ENCODE measurements at regions not wholly inside any gene's neighbourhood (a gene's known extent, or its start where the extent isn't known, plus 50 kb on each side); places are given as distances from the start of the nearest gene placed in this dataset.

- TF ChIP-seq EZH2 (IDR thresholded peaks at IDR 0.05; ENCODE audit: insufficient read depth, poor library complexity, severe bottlenecking) = no peak
- in situ Hi-C loops (cut with MboI) = no loop called here
- 72 to 76% methylated on average over 6 of the region's 6 CpGs for whole genome bisulfite sequencing, 2 experiments (ENCODE audit: low coverage in 1 of 2, low lambda C conversion rate in 2 of 2, missing lambda C conversion rate in 2 of 2)
- Histone ChIP-seq H3K9me3 (ENCODE audit: low read depth) (no peaks in the 10 kb centered on the region), H3K4me2 (ENCODE audit: unreplicated experiment) (no peak overlapping the region), H3F3A (ENCODE audit: insufficient read depth) (no peaks in the 10 kb centered on the region), H3K9me2 (ENCODE audit: insufficient read depth) (no peaks in the 10 kb centered on the region), H3K36me3 (ENCODE audit: low read depth) (no peaks in the 10 kb centered on the region), H3K27ac (no peak overlapping the region), H3K27me3 (replicated peaks; ENCODE audit: insufficient read depth) (no peaks in the 10 kb centered on the region), H2AFZ (no peak overlapping the region), H4K20me1 (ENCODE audit: insufficient read depth) (no peaks in the 10 kb centered on the region), H3K79me2 (ENCODE audit: insufficient read depth) (no peaks in the 10 kb centered on the region), H3K9ac (no peak overlapping the region), H3K4me3 (no peak overlapping the region), H3K4me1 (ENCODE audit: insufficient read depth) (no peaks in the 10 kb centered on the region)
- DNase-seq = no peak
These were observed 636.7 kb upstream of the ID2 start for GRCh38 chr2:8045081-8045614.

- Histone ChIP-seq H3K9me3 (ENCODE audit: low read depth) (no peaks in the 10 kb centered on the region), H3K27me3 (replicated peaks; ENCODE audit: insufficient read depth) (no peaks in the 10 kb centered on the region), H3K9ac (no peak overlapping the region), H3K4me3 (no peak overlapping the region), H3K4me1 (ENCODE audit: insufficient read depth) (no peaks in the 10 kb centered on the region), H3K9me2 (ENCODE audit: insufficient read depth) (no peaks in the 10 kb centered on the region), H3F3A (ENCODE audit: insufficient read depth) (no peaks in the 10 kb centered on the region), H3K36me3 (ENCODE audit: low read depth) (no peaks in the 10 kb centered on the region), H2AFZ (no peak overlapping the region), H3K79me2 (ENCODE audit: insufficient read depth) (no peaks in the 10 kb centered on the region), H4K20me1 (ENCODE audit: insufficient read depth) (no peaks in the 10 kb centered on the region), H3K4me2 (ENCODE audit: unreplicated experiment) (no peak overlapping the region), H3K27ac (no peak overlapping the region)
- DNase-seq = no peak
- TF ChIP-seq EZH2 (IDR thresholded peaks at IDR 0.05; ENCODE audit: insufficient read depth, poor library complexity, severe bottlenecking) (no peak), EZH2phosphoT487 (IDR thresholded peaks at IDR 0.05; ENCODE audit: insufficient read depth, low read depth) (no peak)
- 76 to 82% methylated on average over 5 of the region's 5 CpGs for WGBS, 2 experiments (ENCODE audit: low coverage in 1 of 2, low lambda C conversion rate in 2 of 2, missing lambda C conversion rate in 2 of 2)
- in situ Hi-C loops (cut with MboI) = no loop called here
These were observed 635.0 kb upstream of the ID2 start for GRCh38 chr2:8046849-8047248.

GRCh38 chr2:8049176-8049575 is 632.7 kb upstream of the ID2 start:
- DNase-seq = no peak
- in situ Hi-C loops (cut with MboI) = no loop called here
- no peaks in the 10 kb centered on the region for H3K9me2 ChIP-seq (ENCODE audit: insufficient read depth)
- 63 to 64% methylated on average over 4 of the region's 4 CpGs for WGBS, 2 experiments (ENCODE audit: low coverage in 1 of 2, low lambda C conversion rate in 2 of 2, missing lambda C conversion rate in 2 of 2)
- no peaks in the 10 kb centered on the region for H3F3A ChIP-seq (ENCODE audit: insufficient read depth)
- H3K9me3 ChIP-seq (ENCODE audit: low read depth) = no peaks in the 10 kb centered on the region
- TF ChIP-seq EZH2 (IDR thresholded peaks at IDR 0.05; ENCODE audit: insufficient read depth, poor library complexity, severe bottlenecking) (no peak), EZH2phosphoT487 (IDR thresholded peaks at IDR 0.05; ENCODE audit: insufficient read depth, low read depth) (no peak)
- no peak overlapping the region for H3K4me2 ChIP-seq (ENCODE audit: unreplicated experiment)
- no peak overlapping the region for H2AFZ ChIP-seq
- no peak overlapping the region for H3K27ac ChIP-seq
- no peaks in the 10 kb centered on the region for H3K4me1 ChIP-seq (ENCODE audit: insufficient read depth)
- H3K36me3 ChIP-seq (ENCODE audit: low read depth) = no peaks in the 10 kb centered on the region
- no peaks in the 10 kb centered on the region for H3K27me3 ChIP-seq (replicated peaks; ENCODE audit: insufficient read depth)
- no peaks in the 10 kb centered on the region for H3K79me2 ChIP-seq (ENCODE audit: insufficient read depth)
- H3K4me3 ChIP-seq = no peak overlapping the region
- no peak overlapping the region for H3K9ac ChIP-seq
- no peaks in the 10 kb centered on the region for H4K20me1 ChIP-seq (ENCODE audit: insufficient read depth)

- no peak for DNase-seq
- no peaks in the 10 kb centered on the region for H3F3A ChIP-seq (ENCODE audit: insufficient read depth)
- no peak overlapping the region for H3K4me3 ChIP-seq
- no peak overlapping the region for H2AFZ ChIP-seq
- TF ChIP-seq EZH2phosphoT487 (IDR thresholded peaks at IDR 0.05; ENCODE audit: insufficient read depth, low read depth) = no peak
- TF ChIP-seq EZH2 (IDR thresholded peaks at IDR 0.05; ENCODE audit: insufficient read depth, poor library complexity, severe bottlenecking) = no peak
- in situ Hi-C loops (cut with MboI) = no loop called here
- H4K20me1 ChIP-seq (ENCODE audit: insufficient read depth) = no peaks in the 10 kb centered on the region
- H3K9me3 ChIP-seq (ENCODE audit: low read depth) = no peaks in the 10 kb centered on the region
- H3K36me3 ChIP-seq (ENCODE audit: low read depth) = no peaks in the 10 kb centered on the region
- no peaks in the 10 kb centered on the region for H3K27me3 ChIP-seq (replicated peaks; ENCODE audit: insufficient read depth)
- H3K4me1 ChIP-seq (ENCODE audit: insufficient read depth) = no peaks in the 10 kb centered on the region
- H3K4me2 ChIP-seq (ENCODE audit: unreplicated experiment) = no peak overlapping the region
- H3K27ac ChIP-seq = no peak overlapping the region
- H3K9ac ChIP-seq = no peak overlapping the region
- WGBS, 2 experiments (ENCODE audit: low coverage in 1 of 2, low lambda C conversion rate in 2 of 2, missing lambda C conversion rate in 2 of 2) = 91 to 93% methylated on average over 3 of the region's 3 CpGs
- H3K79me2 ChIP-seq (ENCODE audit: insufficient read depth) = no peaks in the 10 kb centered on the region
- no peaks in the 10 kb centered on the region for H3K9me2 ChIP-seq (ENCODE audit: insufficient read depth)
These were observed 631.8 kb upstream of the ID2 start for GRCh38 chr2:8049851-8050571.

Data from GM23248 (cell line).